AG04450 (cell line): ENCODE measurements at regions not wholly inside any gene's neighbourhood (a gene's known extent, or its start where the extent isn't known, plus 50 kb on each side); places are given as distances from the start of the nearest gene placed in this dataset.

Source experiments
- CTCF ChIA-PET: fragments of 300-600, 350-600 bp; formaldehyde crosslinking; extraction: SDS; loops from one replicate; lab custom pipeline; 2022; ENCODE audit warnings: antibody characterized with exemption, inconsistent platforms; lab: Charles Lee
- POLR2A ChIA-PET: fragments of 350-600 bp; formaldehyde crosslinking; extraction: SDS; loops from one replicate; lab custom pipeline; 2021; ENCODE audit warnings: antibody characterized with exemption, inconsistent platforms; lab: Yijun Ruan, JAX
- DNase-seq: peaks from one replicate; pipeline ENCODE4 v3.0.0-alpha.2; 2011; ENCODE audit warnings: low read depth, low spot score
- H3K27ac ChIP-seq: one replicate; pipeline ENCODE4 v1.5.1; 2012; ENCODE audit warnings: low read depth, low read length, control low read depth
- H3K27me3 ChIP-seq: one replicate; pipeline ENCODE4 v1.6.0; 2012; ENCODE audit warnings: low read length; ENCODE audit not compliant: control insufficient read depth, insufficient read depth
- H3K4me3 ChIP-seq: 2 replicates; pipeline ENCODE4 v1.5.1; 2011; ENCODE audit warnings: mild to moderate bottlenecking, low read depth, low read length, control low read depth
- H3K9me3 ChIP-seq: 2 replicates; pipeline ENCODE4 v1.5.1; 2012; ENCODE audit warnings: low read length; ENCODE audit not compliant: control insufficient read depth, insufficient read depth
- TF ChIP-seq, protein P1 (sequence below): IDR thresholded peaks from 2 replicates; pipeline ENCODE4 v1.5.1; 2011; ENCODE audit warnings: low read depth, low read length, control low read depth, inconsistent platforms

DNA sequence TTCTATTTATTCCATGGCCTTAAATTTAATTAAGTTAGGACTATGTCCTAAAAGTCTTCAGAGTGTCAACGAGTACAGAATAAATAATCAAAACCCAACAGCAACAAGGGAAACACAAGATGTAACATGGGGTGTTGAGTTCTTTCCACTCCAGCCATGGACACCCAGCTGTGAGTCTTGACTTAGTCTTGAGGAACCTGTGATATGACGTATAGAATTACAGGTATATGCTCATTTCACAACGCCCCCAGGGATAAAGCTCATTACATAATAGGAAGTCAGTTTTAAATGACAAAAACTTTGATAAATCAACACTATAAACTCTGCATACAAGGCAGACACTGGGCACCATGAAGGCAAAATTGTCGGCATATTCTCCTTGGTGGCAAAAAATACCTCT lies 200.0 kb upstream of the CASK start:
- no peak for DNase-seq
- H3K9me3 ChIP-seq: no peaks in the 10 kb centered on the region
- H3K27ac ChIP-seq: no peak overlapping the region
- ChIA-PET POLR2A (no interaction called here), CTCF (no interaction called here)
- no peaks in the 10 kb centered on the region for H3K27me3 ChIP-seq
- no peak overlapping the region for H3K4me3 ChIP-seq
- TF ChIP-seq, protein P1, sequence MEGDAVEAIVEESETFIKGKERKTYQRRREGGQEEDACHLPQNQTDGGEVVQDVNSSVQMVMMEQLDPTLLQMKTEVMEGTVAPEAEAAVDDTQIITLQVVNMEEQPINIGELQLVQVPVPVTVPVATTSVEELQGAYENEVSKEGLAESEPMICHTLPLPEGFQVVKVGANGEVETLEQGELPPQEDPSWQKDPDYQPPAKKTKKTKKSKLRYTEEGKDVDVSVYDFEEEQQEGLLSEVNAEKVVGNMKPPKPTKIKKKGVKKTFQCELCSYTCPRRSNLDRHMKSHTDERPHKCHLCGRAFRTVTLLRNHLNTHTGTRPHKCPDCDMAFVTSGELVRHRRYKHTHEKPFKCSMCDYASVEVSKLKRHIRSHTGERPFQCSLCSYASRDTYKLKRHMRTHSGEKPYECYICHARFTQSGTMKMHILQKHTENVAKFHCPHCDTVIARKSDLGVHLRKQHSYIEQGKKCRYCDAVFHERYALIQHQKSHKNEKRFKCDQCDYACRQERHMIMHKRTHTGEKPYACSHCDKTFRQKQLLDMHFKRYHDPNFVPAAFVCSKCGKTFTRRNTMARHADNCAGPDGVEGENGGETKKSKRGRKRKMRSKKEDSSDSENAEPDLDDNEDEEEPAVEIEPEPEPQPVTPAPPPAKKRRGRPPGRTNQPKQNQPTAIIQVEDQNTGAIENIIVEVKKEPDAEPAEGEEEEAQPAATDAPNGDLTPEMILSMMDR: no peak

DNA sequence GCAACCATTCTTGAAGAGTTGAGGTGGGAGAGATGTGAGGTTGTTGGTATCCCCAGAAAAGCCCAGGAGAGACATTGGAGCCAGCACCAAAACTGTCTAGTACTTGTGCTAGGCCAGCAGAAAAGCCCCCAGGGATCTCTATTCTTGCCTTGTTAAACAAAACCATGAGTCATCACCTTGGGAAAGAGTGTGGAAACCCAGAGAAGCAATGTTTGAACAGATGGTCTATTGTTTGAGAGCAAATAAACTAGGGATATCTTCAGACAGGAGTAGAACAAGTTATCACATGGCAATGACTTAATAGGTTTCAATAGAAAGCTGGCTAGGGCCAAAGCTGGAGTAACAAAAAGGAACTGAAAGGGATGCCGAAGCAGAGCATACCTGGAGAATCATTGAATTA lies 195.7 kb upstream of the CASK start:
- H3K9me3 ChIP-seq: no peaks in the 10 kb centered on the region
- no peak overlapping the region for H3K4me3 ChIP-seq
- no peak for DNase-seq
- no peak overlapping the region for H3K27ac ChIP-seq
- no peaks in the 10 kb centered on the region for H3K27me3 ChIP-seq
- ChIA-PET CTCF (no interaction called here), POLR2A (no interaction called here)
- TF ChIP-seq, protein P1: no peak

DNA sequence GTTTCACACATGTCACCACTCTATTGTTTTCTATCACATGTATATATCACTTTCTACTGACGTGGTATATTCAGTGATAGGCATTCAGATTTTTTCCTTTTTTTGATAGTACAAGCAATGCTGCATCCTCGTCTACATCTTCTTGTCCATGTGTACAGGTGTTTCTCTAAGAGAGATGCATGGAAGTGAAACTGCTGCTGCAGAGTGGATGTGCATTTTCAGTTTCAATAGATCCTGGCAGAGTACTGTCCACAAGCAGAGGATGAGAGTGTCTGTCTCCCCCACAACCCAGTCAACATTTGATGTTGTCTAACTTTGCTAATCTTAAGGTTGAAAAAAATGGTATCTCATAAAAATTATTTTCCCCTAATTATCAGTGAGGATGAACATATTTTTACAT lies 194.0 kb upstream of the CASK start:
- Histone ChIP-seq H3K4me3 (no peak overlapping the region), H3K9me3 (no peaks in the 10 kb centered on the region), H3K27me3 (no peaks in the 10 kb centered on the region), H3K27ac (no peak overlapping the region)
- ChIA-PET POLR2A (no interaction called here), CTCF (no interaction called here)
- TF ChIP-seq, protein P1: no peak
- no peak for DNase-seq

DNA sequence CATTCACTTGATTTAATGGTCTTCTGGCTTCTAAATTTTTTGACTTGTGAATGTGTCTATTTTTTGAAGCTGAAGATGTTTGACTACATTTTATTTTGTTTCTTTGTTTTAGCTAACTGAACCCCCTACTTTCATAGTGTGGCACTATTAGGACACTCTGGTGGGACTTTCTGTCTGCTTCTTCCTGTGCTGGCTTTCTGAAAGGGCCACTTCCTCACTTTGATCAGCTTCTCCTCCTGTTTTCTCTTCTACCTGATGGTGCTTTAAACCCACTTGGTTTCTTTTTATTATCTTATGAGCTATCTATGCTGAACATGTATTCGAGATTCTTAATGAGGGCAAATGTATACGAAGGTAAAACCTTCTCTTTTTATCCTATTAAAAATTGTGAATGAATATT lies 186.1 kb upstream of the CASK start:
- no peak for DNase-seq
- no peaks in the 10 kb centered on the region for H3K9me3 ChIP-seq
- TF ChIP-seq, protein P1: no peak
- CTCF ChIA-PET: no interaction called here
- POLR2A ChIA-PET: no interaction called here
- no peak overlapping the region for H3K27ac ChIP-seq
- no peaks in the 10 kb centered on the region for H3K27me3 ChIP-seq
- no peak overlapping the region for H3K4me3 ChIP-seq

DNA sequence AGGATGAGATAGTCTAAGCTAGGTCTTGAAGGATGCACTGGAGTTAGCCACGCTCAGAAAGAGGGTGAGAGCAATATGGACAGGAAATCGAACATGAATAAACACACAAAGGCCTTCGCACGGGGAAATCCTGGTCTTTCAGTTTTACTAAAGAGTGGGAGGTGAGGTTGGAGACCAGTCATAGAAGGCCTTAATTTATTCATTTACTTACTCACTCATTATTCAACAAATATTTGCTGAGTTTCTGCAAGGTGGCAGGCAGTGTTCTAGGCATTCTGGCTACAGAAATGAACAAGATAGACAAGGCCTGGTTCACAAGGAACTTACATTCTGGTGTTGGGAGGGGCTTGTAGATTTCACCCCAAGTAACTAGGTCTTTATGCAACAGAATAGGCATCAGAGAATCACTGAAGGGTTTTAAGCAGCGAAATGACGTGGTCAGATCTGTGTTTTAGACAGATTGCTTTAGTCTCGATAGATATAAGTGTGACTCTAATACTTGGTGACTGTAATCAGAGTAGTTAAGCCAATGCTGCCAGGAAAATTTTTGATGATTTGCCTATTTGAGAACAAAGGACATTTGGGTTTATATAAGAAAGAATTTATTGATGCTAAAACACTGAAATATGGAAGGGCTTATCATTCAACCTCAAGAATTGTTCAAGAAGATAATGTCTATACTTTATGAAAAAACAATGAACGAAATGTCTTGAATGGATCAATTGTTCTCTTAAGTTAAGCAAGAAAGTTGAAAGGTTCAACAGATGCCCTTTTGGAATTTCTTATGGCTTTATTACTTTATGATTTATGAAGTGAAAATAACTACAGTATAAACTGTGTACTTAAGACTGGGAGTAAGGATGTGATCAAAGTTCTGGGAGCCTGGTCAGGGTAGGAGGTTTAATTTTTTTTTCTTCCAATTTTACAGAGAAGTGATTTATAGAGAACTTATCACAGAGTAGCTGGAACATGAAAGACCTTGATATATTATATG lies 184.4 kb upstream of the CASK start:
- no peak for DNase-seq

More for the DNA sequence above, 184.4 kb upstream of the CASK start:
- no peak overlapping the region for H3K27ac ChIP-seq
- TF ChIP-seq, protein P1: no peak
- ChIA-PET CTCF (no interaction called here), POLR2A (no interaction called here)
- H3K9me3 ChIP-seq: no peaks in the 10 kb centered on the region
- H3K27me3 ChIP-seq: no peaks in the 10 kb centered on the region
- no peak overlapping the region for H3K4me3 ChIP-seq
